Endothelial cell of umbilical vein (primary cell): ENCODE measurements at regions not wholly inside any gene's neighbourhood (a gene's known extent, or its start where the extent isn't known, plus 50 kb on each side); places are given as distances from the start of the nearest gene placed in this dataset.

Experiments used
- CTCF ChIP-seq, 2 donors: IDR thresholded peaks; 1 replicate in 1 of 2; 2 replicates in 1 of 2; pipeline ENCODE4 v1.5.1; 2011; ENCODE audit warnings: low read length in 2 of 2, mild to moderate bottlenecking in 2 of 2, moderate library complexity in 2 of 2, control low read depth in 1 of 2, inconsistent platforms in 1 of 2, low read depth in 1 of 2; ENCODE audit not compliant: insufficient read depth in 1 of 2; ENCODE audit errors: extremely low read depth in 1 of 2
- EZH2 ChIP-seq: IDR thresholded peaks from 2 replicates; pipeline ENCODE4 v1.6.1; 2012; ENCODE audit warnings: borderline replicate concordance, low read depth, mild to moderate bottlenecking, moderate library complexity, low read length, inconsistent platforms; ENCODE audit not compliant: severe bottlenecking
- FOS ChIP-seq: IDR thresholded peaks from 2 replicates; pipeline ENCODE4 v1.6.1; 2011; ENCODE audit warnings: mild to moderate bottlenecking, low read length, moderate library complexity, borderline replicate concordance; ENCODE audit not compliant: insufficient read depth
- JUN ChIP-seq: IDR thresholded peaks from 2 replicates; pipeline ENCODE4 v1.6.1; 2011; ENCODE audit warnings: borderline replicate concordance, low read depth; ENCODE audit not compliant: insufficient read length, insufficient read depth
- POLR2A ChIP-seq: IDR thresholded peaks from 2 replicates; pipeline ENCODE4 v1.6.1; 2012; ENCODE audit warnings: low read depth, mild to moderate bottlenecking, control low read depth, low read length
- POLR2AphosphoS5 ChIP-seq: IDR thresholded peaks from 2 replicates; pipeline ENCODE4 v1.6.1; 2012; ENCODE audit warnings: low read depth, mild to moderate bottlenecking, control low read depth, low read length, moderate library complexity; ENCODE audit not compliant: insufficient read depth

DNA sequence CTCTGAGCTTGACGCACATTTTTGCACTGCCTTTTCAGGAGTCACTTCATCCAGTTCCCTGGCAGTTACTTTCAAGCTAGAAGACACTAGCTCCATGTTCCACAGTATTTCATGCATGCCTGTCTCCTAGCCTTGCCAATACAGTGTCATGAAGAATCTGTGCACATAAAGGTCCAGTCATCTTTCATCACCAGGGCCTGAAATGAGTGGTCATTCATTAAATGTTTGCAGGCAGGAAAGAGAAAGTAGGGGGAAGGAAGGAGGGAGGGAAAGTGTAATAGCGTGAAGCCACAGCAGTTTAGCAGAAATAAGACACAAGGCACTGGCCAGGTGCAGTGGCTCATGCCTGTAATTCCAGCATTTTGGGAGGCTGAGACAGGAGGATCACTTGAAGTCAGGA lies 92.4 kb upstream of the COPS8 start:
- no peak for TF ChIP-seq JUN
- TF ChIP-seq CTCF (IDR thresholded peaks at IDR 0.05; ENCODE audit: extremely low read depth in 1 of 2, insufficient read depth in 1 of 2, low read depth in 1 of 2, low read length in 2 of 2), result no peak
- TF ChIP-seq EZH2, result no peak
- TF ChIP-seq POLR2AphosphoS5, result no peak
- TF ChIP-seq POLR2A, result no peak
- TF ChIP-seq FOS, result no peak
